ENCODE measurements at regions not wholly inside any gene's neighbourhood (a gene's known extent, or its start where the extent isn't known, plus 50 kb on each side); places are given as distances from the start of the nearest gene placed in this dataset.

DNA sequence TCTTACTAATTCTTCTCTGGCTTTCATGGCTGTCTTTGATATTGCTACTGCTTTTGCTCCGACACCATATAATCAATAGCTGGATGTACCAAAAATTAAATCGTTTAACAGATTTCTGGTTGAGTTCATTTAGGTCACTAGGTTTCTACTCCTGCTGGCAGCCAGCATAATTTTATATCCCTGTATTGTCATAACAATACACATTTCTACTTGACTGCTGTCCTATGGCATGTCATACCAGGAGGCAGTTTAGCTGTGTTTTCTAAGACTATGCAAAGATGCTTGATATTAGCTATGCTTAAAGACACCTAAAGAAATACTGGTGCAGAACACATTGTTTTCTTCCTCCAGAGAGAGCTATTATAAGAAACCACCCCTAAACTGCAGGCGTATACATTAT lies 337.2 kb upstream of the CDH6 start:
- no peak for DNase-seq (ENCODE audit: extremely low read depth, low read depth, low spot score)

GRCh38 chr5:30853158-30853557 lies 340.3 kb upstream of the CDH6 start:
- DNase-seq (ENCODE audit: extremely low read depth, low read depth, low spot score), result no peak

DNA sequence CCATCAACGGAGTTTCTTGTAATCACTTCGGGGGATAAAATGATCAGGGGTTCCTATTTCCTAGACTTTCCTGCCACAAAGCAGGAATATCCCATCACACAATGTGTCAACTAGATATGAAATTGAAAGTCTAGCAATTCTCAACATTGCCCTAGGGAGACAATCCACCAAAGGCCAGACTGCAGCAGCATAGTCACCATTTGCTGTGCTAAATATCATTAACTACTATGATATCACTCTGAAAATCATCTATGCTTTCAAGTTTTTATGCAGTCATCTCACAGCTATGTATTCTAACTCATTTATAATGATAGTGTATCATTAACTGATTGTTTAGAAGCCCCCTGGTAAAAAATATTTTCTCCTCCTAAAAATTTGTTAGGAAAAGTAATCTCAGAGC lies 342.6 kb upstream of the CDH6 start:
- no peak for DNase-seq (ENCODE audit: extremely low read depth, low read depth, low spot score)

DNA sequence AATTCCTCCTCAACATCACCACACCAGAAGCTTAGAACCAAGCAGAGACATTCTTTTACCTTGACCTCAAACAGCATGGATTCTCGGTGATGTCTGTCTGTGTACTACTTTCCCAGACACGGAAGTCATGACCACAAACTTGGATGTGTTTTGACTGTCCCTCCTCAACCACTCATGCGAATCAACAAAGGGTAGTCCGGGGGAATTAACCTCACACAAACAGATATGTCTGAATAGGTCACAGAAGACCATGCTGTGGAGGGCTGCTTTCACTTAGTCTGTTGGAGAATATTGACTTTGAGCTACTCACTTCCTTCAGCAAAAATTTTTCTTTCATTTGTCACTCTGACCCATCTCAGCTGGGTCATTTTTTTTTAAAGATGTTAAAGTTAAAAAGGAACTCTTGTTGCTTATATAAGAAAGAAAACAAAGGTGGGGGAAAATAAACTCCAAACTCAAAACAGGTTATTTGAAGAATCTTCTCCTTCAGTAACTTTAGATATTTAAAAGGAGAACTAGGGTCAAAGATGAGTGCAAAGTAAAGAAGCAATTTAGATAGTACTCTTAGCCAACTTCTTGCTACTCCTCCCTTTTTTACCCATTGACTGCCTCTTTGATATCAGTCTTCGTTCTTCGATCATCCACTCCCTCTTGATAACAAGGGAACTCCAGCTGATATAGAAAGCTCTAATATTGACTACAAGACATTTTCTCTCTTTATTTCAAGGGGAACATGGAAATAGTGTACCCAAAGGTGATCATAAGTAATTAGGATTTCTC lies 343.4 kb upstream of the CDH6 start:
- peak; percentile 5 for DNase-seq (ENCODE audit: extremely low read depth, low read depth, low spot score)

- no peak for DNase-seq (ENCODE audit: extremely low read depth, low read depth, low spot score)
Measured at GRCh38 chr5:30846171-30846570, 347.3 kb upstream of the CDH6 start.

GRCh38 chr5:30845194-30845593 lies 348.3 kb upstream of the CDH6 start:
- DNase-seq (ENCODE audit: extremely low read depth, low read depth, low spot score), result no peak

DNA sequence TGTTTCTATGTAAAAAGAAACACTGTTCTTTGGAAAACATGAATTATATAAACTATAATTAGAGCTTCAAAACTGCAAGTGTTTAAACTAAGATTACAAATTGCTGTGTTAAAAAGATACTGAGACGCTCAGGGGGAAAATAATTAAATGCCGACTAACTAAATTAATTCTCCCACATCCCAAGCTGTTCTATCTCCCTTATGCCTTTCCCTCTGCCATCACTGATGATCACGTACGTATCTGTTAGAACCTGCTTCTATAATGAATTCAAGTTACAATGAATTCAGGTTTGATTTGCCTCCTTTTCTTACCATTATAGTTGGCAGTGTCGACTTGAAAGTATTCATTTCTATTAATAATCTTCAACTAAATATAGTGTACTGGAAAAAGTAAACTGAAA lies 349.9 kb upstream of the CDH6 start:
- DNase-seq (ENCODE audit: extremely low read depth, low read depth, low spot score), result no peak

GRCh38 chr5:30839956-30840355 lies 353.5 kb upstream of the CDH6 start:
- no peak for DNase-seq (ENCODE audit: extremely low read depth, low read depth, low spot score)

DNA sequence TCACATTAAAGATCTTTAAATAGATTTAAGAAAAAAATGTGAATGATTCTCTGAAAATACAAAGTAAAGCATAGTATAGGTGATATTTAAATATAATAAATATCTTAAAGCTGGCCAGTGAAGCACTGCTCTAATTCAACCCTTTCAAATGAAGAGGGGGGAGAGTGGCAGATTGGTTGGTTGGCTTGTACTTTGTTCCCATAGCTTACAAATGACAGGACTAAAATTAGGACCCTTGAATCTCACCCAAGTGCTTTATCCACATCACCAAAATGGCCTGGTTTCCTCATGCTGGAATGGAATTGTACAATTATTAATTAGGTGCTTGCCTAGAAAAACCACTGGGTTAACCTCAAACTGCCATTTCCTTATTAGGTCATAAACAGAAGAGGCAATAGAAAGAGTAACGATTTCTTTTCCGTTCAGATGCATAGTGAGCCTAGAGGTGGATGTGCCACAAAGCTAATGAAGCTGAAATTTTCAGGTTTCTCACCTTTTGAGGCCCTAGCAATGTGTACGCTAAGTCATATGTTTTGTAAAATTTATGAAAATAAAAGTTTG lies 354.5 kb upstream of the CDH6 start:
- DNase-seq (ENCODE audit: extremely low read depth, low read depth, low spot score), result no peak

- no peak for DNase-seq (ENCODE audit: extremely low read depth, low read depth, low spot score)
Measured at GRCh38 chr5:30832519-30832918, 361.0 kb upstream of the CDH6 start.

GRCh38 chr5:30831605-30832004 lies 361.9 kb upstream of the CDH6 start:
- no peak for DNase-seq (ENCODE audit: extremely low read depth, low read depth, low spot score)

GRCh38 chr5:30831123-30831522 lies 362.4 kb upstream of the CDH6 start:
- no peak for DNase-seq (ENCODE audit: extremely low read depth, low read depth, low spot score)

DNA sequence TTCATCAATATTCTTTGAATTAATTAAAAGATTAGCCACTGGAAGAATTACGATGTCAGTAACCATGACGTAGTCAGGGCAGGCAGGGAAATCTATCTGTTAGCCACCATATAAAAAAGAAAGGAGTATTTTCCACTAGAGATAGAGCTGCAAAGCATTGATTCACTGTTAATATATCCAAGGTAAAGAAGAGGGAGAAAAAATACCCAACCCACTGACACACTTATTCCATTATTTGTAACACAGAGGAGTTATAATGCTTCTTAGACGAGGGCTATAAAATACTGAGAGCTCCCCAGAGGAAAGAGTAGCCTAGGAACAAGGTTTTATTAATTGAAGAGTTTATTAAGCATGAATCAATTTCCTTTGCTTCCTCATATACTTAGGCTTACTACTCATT lies 382.2 kb upstream of the CDH6 start:
- no peak for DNase-seq (ENCODE audit: extremely low read depth, low read depth, low spot score)

DNA sequence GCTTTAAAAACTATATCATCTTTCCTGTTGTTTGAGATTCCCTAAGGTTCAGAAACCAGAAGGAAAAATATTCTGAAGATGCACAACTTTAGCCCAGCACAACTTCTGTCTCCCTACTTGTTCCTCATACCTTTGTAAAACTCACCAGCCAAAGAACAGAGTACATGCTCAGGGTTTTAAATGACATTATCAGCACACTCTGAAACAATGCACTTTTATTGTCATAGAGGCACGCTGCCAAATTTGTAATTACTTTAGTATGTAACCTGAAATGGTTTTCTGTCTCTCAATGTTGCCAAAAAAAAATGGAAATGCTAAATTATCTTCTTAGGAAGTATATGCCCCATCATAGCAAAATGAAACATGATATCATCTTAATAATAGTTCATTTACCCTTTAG lies 383.6 kb upstream of the CDH6 start:
- DNase-seq (ENCODE audit: extremely low read depth, low read depth, low spot score), result no peak

- no peak for DNase-seq (ENCODE audit: extremely low read depth, low read depth, low spot score)
Measured at GRCh38 chr5:30808996-30809395, 384.5 kb upstream of the CDH6 start.

GRCh38 chr5:30804739-30805505 lies 388.6 kb upstream of the CDH6 start:
- no peak for DNase-seq (ENCODE audit: extremely low read depth, low read depth, low spot score)

GRCh38 chr5:30802961-30803705 lies 390.4 kb upstream of the CDH6 start:
- DNase-seq (ENCODE audit: extremely low read depth, low read depth, low spot score), result no peak

- DNase-seq (ENCODE audit: extremely low read depth, low read depth, low spot score), result no peak
Measured at GRCh38 chr5:30781643-30782042, 411.8 kb upstream of the CDH6 start.

DNA sequence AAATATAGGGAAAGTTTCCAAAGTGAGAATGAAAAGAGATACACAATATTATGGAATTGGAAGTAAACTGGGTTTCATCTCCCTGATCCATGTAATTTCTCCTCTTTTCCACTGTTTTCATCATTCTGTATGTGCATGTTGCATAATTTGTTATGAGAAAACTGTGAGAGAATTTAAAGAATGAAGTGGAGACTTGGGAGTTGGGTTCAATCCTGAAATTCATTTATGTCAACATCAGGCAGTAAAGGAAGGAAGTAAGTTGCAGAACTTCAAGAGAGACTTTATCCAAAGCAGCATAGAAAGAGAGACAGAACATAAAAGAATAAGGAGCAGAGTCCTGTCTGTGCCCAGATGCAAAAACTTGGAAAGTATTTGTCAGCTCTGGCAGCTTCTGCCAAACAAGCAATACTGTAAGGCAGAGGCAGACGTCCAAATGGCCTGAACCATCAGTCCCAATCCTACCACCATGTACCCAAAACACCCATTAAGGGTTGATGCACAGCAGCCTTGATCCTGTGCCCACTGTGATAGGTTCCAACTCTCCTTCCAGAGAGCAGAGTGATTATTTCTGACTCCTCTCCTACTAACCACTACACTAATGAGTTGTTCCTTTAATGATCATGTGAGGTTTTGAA lies 425.3 kb upstream of the CDH6 start:
- DNase-seq (ENCODE audit: extremely low read depth, low read depth, low spot score), result no peak

GRCh38 chr5:30765706-30766105 lies 427.8 kb upstream of the CDH6 start:
- DNase-seq (ENCODE audit: extremely low read depth, low read depth, low spot score), result no peak

- DNase-seq (ENCODE audit: extremely low read depth, low read depth, low spot score), result no peak
Measured at GRCh38 chr5:30765227-30765626, 428.3 kb upstream of the CDH6 start.

Data from glomerular endothelial cell (primary cell).